Sigmoid colon (tissue), 6 donors: ENCODE measurements at regions not wholly inside any gene's neighbourhood (a gene's known extent, or its start where the extent isn't known, plus 50 kb on each side); places are given as distances from the start of the nearest gene placed in this dataset.

Experiments
- DNase-seq: peaks from one replicate; pipeline ENCODE4 v3.0.0-alpha.2; 2019
- H3K27ac ChIP-seq, 4 donors: fragments of 200-600 bp; sonication (generic); one replicate each; pipeline ENCODE4 v1.5.1; 2016 to 2019; ENCODE audit warnings: mild to moderate bottlenecking in 1 of 4
- H3K27me3 ChIP-seq, 3 donors: fragments of 200-600 bp; sonication (generic); one replicate each; pipeline ENCODE4 v1.5.1; 2019; ENCODE audit warnings: mild to moderate bottlenecking in 1 of 3
- H3K36me3 ChIP-seq, 4 donors: fragments of 200-600 bp; sonication (generic); one replicate each; pipeline ENCODE4 v1.5.1; 2016 to 2019
- H3K4me1 ChIP-seq, 4 donors: fragments of 200-600 bp; sonication (generic); one replicate each; pipeline ENCODE4 v1.5.1; 2017 to 2019
- H3K4me3 ChIP-seq, 4 donors: fragments of 200-600 bp; sonication (generic); one replicate each; pipeline ENCODE4 v1.5.1; 2017 to 2019; ENCODE audit warnings: mild to moderate bottlenecking in 2 of 4, moderate library complexity in 1 of 4
- H3K9me3 ChIP-seq, 4 donors: fragments of 200-600 bp in 3 of 4; sonication (generic) in 3 of 4; one replicate each; pipeline versions ENCODE4 v1.5.1 to v1.6.1; 2013 to 2019
- EP300 ChIP-seq, 4 donors: sonication (generic); formaldehyde crosslinking; IDR thresholded peaks; one replicate each; pipeline ENCODE4 v1.6.1; 2017; ENCODE audit warnings: antibody characterized with exemption in 4 of 4
- POLR2A ChIP-seq, 2 donors: fragments of 450-650 bp; IDR thresholded peaks; one replicate each; pipeline ENCODE4 v1.6.1; 2016; ENCODE audit warnings: antibody characterized with exemption in 2 of 2, mild to moderate bottlenecking in 2 of 2, moderate library complexity in 2 of 2
- POLR2AphosphoS5 ChIP-seq, 4 donors: sonication (generic); formaldehyde crosslinking; IDR thresholded peaks; one replicate each; pipeline ENCODE4 v1.6.1; 2017; ENCODE audit warnings: antibody characterized with exemption in 4 of 4
- WGBS, 2 donors: extraction: QIAGEN DNeasy Blood & Tissue Kit; methylation state at CpG; one replicate each; pipeline ENCODE4 v1.1.7; 2013; 5-methylcytosine and 5-hydroxymethylcytosine counted together
- intact Hi-C: fragments of 100-400 bp; cut with DNase I; formaldehyde crosslinking; loops from one replicate; pipeline ENCODE4 v1.15.1; 2023
- TF ChIP-seq, protein P1 (sequence below), 4 experiments: fragments of 450-650 bp in 3 of 4; fragments of 200-600 bp in 1 of 4; IDR thresholded peaks; one replicate each; pipeline ENCODE4 v1.5.1; 2016 to 2019; ENCODE audit warnings: antibody characterized with exemption in 4 of 4, mild to moderate bottlenecking in 3 of 4, moderate library complexity in 2 of 4
- donor health status: healthy with polysubstance abuse.
- donor health status: healthy.

- intact Hi-C loops: no loop called here
- H3K4me1 ChIP-seq: no peaks in the 10 kb centered on the region
- no peak for DNase-seq
- no peaks in the 10 kb centered on the region for H3K27me3 ChIP-seq
- H3K27ac ChIP-seq: no peak overlapping the region
- H3K4me3 ChIP-seq: no peak overlapping the region
- 21 to 46% methylated on average over 2 of the region's 2 CpGs for WGBS, 2 donors
- no peaks in the 10 kb centered on the region for H3K9me3 ChIP-seq
- TF ChIP-seq POLR2A (IDR thresholded peaks at IDR 0.05) (no peak), EP300 (IDR thresholded peaks at IDR 0.05) (no peak), POLR2AphosphoS5 (IDR thresholded peaks at IDR 0.05) (no peak)
- TF ChIP-seq, protein P1, sequence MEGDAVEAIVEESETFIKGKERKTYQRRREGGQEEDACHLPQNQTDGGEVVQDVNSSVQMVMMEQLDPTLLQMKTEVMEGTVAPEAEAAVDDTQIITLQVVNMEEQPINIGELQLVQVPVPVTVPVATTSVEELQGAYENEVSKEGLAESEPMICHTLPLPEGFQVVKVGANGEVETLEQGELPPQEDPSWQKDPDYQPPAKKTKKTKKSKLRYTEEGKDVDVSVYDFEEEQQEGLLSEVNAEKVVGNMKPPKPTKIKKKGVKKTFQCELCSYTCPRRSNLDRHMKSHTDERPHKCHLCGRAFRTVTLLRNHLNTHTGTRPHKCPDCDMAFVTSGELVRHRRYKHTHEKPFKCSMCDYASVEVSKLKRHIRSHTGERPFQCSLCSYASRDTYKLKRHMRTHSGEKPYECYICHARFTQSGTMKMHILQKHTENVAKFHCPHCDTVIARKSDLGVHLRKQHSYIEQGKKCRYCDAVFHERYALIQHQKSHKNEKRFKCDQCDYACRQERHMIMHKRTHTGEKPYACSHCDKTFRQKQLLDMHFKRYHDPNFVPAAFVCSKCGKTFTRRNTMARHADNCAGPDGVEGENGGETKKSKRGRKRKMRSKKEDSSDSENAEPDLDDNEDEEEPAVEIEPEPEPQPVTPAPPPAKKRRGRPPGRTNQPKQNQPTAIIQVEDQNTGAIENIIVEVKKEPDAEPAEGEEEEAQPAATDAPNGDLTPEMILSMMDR (IDR thresholded peaks at IDR 0.05): no peak
- H3K36me3 ChIP-seq: no peaks in the 10 kb centered on the region
Observed at GRCh38 chr9:111192650-111193049, 137.4 kb downstream of the OR2K2 start.

DNA sequence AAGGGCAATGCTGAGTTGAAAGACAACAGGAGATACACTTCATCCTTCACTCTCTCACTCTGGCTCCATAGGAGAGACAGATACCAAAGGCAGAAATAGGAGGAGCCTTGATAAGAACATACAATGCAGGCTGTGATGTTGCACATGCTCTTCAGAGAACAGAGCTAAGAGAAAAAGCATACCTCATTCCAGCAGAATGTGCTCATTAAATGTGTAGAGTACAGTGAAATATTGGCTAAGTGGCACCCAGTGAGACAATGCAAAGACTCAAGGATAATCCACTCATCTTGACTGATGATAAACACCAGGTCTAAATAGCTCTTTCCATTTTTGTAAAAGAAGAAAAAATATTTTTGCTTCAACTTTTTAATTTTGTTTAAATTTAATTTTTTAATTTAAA is 139.7 kb downstream of the OR2K2 start:
- no peak for TF ChIP-seq POLR2A (IDR thresholded peaks at IDR 0.05)
- TF ChIP-seq, protein P1 (IDR thresholded peaks at IDR 0.05): no peak
- Histone ChIP-seq H3K27me3 (no peaks in the 10 kb centered on the region), H3K9me3 (no peaks in the 10 kb centered on the region), H3K27ac (no peak overlapping the region), H3K4me3 (no peak overlapping the region), H3K36me3 (no peaks in the 10 kb centered on the region), H3K4me1 (no peaks in the 10 kb centered on the region)
- intact Hi-C loops: no loop called here
- no peak for DNase-seq

- intact Hi-C loops: no loop called here
- 93 to 98% methylated on average over 1 of the region's 1 CpG for WGBS, 2 donors
Observed at GRCh38 chr9:111187376-111187775, 142.6 kb downstream of the OR2K2 start.

DNA sequence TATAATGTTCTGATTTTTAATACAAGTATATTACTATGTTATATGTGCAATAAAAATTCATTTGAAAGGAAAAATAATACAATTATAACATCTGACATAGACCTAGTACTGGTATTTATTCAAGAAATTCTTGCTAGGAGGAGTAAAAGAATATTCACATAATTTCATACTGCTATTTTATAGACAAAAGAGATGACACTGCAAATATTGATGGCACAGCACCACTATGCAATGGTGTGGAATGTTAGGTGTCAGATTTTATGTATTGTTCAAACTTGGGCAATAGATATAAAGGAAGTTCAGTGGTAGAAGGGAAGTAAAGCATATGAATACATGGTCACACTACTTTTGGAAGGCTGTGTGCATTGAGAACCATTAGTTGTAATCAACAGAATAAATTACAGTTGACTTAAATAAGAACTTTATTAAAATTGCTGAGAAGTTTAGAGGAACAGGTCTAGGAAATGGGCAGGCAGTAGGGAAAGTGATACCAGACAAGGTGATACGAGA is 143.9 kb downstream of the OR2K2 start:
- intact Hi-C loops: no loop called here
- 91 to 94% methylated on average over 1 of the region's 1 CpG for WGBS, 2 donors
- H3K27ac ChIP-seq: no peak overlapping the region
- no peak for DNase-seq
- H3K9me3 ChIP-seq: no peaks in the 10 kb centered on the region
- H3K27me3 ChIP-seq: no peaks in the 10 kb centered on the region
- no peaks in the 10 kb centered on the region for H3K4me1 ChIP-seq
- TF ChIP-seq POLR2AphosphoS5 (IDR thresholded peaks at IDR 0.05): no peak
- TF ChIP-seq EP300 (IDR thresholded peaks at IDR 0.05): no peak
- no peak for TF ChIP-seq POLR2A (IDR thresholded peaks at IDR 0.05)
- TF ChIP-seq, protein P1 (IDR thresholded peaks at IDR 0.05): no peak
- no peak overlapping the region for H3K4me3 ChIP-seq
- no peaks in the 10 kb centered on the region for H3K36me3 ChIP-seq

More at GRCh38 chr9:111187376-111187775, 142.6 kb downstream of the OR2K2 start:
- no peak overlapping the region for H3K4me3 ChIP-seq
- no peak for DNase-seq
- no peaks in the 10 kb centered on the region for H3K36me3 ChIP-seq
- no peaks in the 10 kb centered on the region for H3K27me3 ChIP-seq
- no peak overlapping the region for H3K27ac ChIP-seq
- no peaks in the 10 kb centered on the region for H3K4me1 ChIP-seq
- TF ChIP-seq EP300 (IDR thresholded peaks at IDR 0.05) (no peak), POLR2AphosphoS5 (IDR thresholded peaks at IDR 0.05) (no peak), POLR2A (IDR thresholded peaks at IDR 0.05) (no peak)
- TF ChIP-seq, protein P1 (IDR thresholded peaks at IDR 0.05): no peak
- no peaks in the 10 kb centered on the region for H3K9me3 ChIP-seq

- no peak overlapping the region for H3K27ac ChIP-seq
- intact Hi-C loops: no loop called here
- H3K4me1 ChIP-seq: no peaks in the 10 kb centered on the region
- H3K27me3 ChIP-seq: no peaks in the 10 kb centered on the region
- H3K9me3 ChIP-seq: no peaks in the 10 kb centered on the region
- no peaks in the 10 kb centered on the region for H3K36me3 ChIP-seq
- no peak for DNase-seq
- no peak overlapping the region for H3K4me3 ChIP-seq
- WGBS, 2 donors: 82 to 83% methylated on average over 2 of the region's 2 CpGs
- TF ChIP-seq POLR2A (IDR thresholded peaks at IDR 0.05) (no peak), EP300 (IDR thresholded peaks at IDR 0.05) (no peak), POLR2AphosphoS5 (IDR thresholded peaks at IDR 0.05) (no peak)
- TF ChIP-seq, protein P1 (IDR thresholded peaks at IDR 0.05): no peak
Observed at GRCh38 chr9:111180811-111181210, 142.5 kb upstream of the LPAR1 start.
